C4-2B (cell line): ENCODE measurements at regions not wholly inside any gene's neighbourhood (a gene's known extent, or its start where the extent isn't known, plus 50 kb on each side); places are given as distances from the start of the nearest gene placed in this dataset.

ENCODE experiments used
- H3K27ac ChIP-seq: fragments of 450-650 bp; 2 replicates; pipeline ENCODE4 v1.5.1; 2017
- ZFX ChIP-seq: fragments of 450-650 bp; IDR thresholded peaks from 2 replicates; pipeline ENCODE4 v1.6.1; 2017
- TF ChIP-seq, protein P1 (sequence below): fragments of 450-650 bp; conservative IDR thresholded peaks from 2 replicates; pipeline ENCODE4 v1.5.1; 2017; ENCODE audit warnings: mild to moderate bottlenecking

DNA sequence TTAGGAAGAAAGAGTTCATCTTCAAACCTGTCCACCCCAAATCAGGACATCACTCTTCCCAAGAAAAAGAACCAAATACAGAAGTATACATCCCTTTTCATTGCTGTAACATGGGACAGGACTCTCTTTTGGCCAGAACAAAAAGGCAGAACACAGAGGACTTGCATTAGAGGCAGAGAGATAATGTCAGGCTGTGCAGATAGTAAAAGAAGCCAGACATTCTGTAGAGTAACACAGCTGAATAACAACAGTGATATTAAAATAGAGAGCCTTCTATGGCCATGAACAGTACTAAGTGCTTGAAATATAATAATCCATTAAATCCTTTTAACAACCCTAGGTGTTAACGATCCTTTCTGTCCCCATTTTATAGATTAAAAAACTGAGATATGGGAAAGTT lies 437.2 kb downstream of the NFIB start:
- no peak for TF ChIP-seq ZFX
- TF ChIP-seq, protein P1, sequence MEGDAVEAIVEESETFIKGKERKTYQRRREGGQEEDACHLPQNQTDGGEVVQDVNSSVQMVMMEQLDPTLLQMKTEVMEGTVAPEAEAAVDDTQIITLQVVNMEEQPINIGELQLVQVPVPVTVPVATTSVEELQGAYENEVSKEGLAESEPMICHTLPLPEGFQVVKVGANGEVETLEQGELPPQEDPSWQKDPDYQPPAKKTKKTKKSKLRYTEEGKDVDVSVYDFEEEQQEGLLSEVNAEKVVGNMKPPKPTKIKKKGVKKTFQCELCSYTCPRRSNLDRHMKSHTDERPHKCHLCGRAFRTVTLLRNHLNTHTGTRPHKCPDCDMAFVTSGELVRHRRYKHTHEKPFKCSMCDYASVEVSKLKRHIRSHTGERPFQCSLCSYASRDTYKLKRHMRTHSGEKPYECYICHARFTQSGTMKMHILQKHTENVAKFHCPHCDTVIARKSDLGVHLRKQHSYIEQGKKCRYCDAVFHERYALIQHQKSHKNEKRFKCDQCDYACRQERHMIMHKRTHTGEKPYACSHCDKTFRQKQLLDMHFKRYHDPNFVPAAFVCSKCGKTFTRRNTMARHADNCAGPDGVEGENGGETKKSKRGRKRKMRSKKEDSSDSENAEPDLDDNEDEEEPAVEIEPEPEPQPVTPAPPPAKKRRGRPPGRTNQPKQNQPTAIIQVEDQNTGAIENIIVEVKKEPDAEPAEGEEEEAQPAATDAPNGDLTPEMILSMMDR = no peak
- H3K27ac ChIP-seq = no peak overlapping the region

DNA sequence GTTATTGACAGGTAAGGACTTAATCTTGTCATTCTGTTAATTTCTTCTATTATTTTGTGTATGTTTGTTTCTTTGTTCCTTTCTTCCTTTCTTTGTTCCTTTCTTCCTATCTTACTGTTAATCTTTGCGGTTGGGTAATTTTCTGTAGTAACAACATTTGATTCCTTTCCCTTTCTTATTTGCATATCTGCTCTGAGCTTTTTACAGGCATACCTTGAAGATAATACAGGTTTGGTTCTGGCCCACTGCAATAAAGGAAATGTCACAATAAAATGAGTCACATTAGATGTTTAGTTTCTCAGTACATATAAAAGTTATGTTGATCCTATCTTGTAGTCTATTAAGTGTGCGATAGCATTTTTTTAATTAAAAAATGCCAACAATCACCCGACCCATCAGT lies 440.7 kb downstream of the NFIB start:
- TF ChIP-seq ZFX = no peak
- TF ChIP-seq, protein P1 = no peak
- H3K27ac ChIP-seq = peak overlapping the region; percentile 18; the same call in 1 of the 2 replicates

DNA sequence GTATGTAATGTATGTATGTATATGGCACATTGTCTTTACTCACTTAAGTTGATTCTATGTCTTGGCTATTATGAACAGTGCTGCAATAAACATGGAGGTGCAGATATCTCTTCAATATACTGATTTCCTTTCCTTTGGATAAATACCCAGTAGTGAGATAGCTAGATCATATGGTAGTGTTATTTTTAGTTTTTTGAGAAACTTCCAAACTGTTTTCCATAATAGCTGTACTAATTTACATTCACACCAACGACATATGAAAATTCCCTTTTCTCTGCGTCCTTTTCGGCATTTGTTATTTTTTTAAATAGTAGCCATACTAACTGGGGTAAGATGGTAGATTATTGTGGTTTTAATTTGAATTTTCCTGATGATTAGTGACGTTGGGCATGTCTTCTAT lies 445.6 kb downstream of the NFIB start:
- no peak overlapping the region for H3K27ac ChIP-seq
- TF ChIP-seq, protein P1 = no peak
- TF ChIP-seq ZFX = no peak

DNA sequence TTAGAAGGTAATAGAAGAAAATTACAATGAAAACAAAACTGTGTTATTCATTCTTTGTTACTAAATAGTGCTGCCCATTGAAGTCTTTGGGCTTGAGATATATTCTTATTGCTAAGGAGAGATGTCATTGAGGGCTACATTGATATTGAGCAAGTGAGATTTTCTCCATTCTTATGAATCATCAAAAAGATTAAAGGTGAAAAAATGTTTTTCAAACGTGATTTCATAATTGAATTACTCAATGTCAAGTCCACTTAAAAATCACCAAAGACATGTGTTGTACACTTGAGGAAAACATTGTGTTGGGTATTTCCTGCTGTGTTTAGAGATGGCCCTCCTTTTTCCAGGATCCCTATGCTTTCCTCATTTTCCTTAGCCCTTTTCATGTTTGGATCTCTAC lies 448.1 kb downstream of the NFIB start:
- H3K27ac ChIP-seq = no peak overlapping the region
- TF ChIP-seq, protein P1 = no peak
- no peak for TF ChIP-seq ZFX

DNA sequence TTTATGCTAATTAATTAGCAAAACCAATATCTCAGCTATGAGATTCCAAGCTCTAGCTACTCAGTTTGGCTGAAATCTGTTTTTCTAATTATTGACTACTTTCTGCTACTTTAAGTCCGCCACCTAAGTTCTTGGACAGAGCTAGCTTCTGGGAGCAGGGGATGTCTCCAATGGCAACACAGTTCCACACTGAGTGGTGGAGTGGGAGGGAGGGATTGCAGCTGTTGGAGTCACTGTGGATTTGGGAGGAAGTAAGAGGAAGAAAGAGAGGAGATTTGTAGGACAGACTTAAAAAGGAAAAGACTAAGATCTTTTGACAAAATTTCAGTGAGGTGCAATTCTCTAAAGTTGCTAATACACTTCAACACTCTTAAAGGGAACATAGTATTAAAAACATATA lies 450.8 kb downstream of the NFIB start:
- no peak overlapping the region for H3K27ac ChIP-seq
- no peak for TF ChIP-seq ZFX
- TF ChIP-seq, protein P1 = no peak

DNA sequence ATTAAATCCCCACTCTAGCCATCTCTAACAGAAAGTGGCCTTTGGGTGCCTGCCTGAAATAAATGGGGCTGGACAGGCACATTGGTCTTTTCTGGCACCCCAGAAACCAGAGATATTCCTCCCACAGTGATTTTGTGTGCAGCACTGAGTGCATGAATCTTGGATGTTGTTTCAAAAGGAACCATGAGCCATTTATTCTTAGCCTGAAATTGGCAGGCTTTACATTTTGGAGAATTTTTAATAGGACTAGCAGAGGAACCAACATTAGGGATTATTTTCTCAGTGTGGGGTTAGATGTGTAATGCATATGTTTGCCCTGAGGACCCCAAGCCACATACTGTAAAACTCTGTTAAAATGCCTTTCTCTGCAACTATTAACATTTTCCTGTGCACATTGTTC lies 451.3 kb downstream of the NFIB start:
- no peak overlapping the region for H3K27ac ChIP-seq
- TF ChIP-seq, protein P1 = no peak
- no peak for TF ChIP-seq ZFX

DNA sequence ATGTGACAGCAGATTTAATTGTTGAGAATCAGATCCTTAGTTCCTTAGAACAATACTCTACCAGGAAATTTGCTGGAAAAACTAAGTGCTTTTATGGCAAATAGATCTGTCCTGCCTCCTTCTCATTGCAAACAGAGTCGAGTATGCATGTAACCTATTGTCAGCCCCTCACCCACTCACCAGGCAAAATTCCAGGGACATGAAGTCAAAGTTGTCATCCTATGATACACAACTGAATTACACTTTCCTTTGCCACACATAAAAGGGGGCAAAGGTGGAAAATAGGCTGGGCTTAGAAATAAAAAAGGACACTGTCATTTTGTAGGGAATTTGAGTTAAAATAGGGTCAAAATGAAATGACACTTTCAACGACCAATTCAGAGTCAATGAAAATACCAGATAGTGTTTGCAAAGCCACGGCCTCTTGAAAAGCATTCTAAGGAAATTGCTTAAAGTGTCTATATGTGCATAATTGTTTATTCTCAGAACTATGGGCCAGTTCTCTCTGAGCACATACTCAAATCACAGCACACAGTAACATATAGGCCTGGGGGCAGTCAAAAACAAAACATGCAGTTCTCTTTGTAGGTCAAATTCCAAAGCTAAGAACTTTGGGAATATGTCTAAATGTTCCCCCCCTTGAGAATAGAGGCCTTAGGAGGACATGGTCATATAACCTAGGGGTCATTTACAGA lies 452.8 kb downstream of the NFIB start:
- H3K27ac ChIP-seq = no peak overlapping the region
- TF ChIP-seq, protein P1 = no peak
- no peak for TF ChIP-seq ZFX
